Fibroblast of the aortic adventitia (primary cell): ENCODE measurements at regions not wholly inside any gene's neighbourhood (a gene's known extent, or its start where the extent isn't known, plus 50 kb on each side); places are given as distances from the start of the nearest gene placed in this dataset.

Source experiments
- DNase-seq: peaks from one replicate; pipeline ENCODE4 v3.0.0-alpha.2; 2010; ENCODE audit warnings: low read depth
- H3K4me3 ChIP-seq: 2 replicates; pipeline ENCODE4 v1.5.1; 2011; ENCODE audit warnings: low read depth, mild to moderate bottlenecking, control low read depth, low read length, moderate library complexity
- TF ChIP-seq, protein P1 (sequence below): IDR thresholded peaks from 2 replicates; pipeline ENCODE4 v1.5.1; 2011; ENCODE audit warnings: mild to moderate bottlenecking, low read length, control low read depth, inconsistent platforms; ENCODE audit not compliant: insufficient read depth

DNA sequence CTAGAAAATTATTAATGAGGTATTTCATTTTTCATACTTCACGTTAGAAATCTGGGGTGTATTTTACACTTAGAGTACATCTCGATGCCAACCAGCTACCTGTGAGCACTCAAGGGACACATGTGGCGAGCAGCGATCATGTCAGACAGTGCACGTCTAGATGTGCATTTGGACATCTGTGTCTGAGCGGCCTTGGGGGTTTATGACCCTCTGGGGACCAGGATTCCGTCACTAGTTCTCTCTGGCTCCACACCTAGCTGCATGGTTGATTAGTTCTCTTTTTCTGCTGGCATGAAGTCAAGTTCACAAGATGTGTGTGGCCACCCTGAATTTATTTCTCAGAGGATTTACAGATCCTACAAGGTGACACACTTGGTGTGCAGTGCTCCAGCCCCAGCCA is 192.2 kb downstream of the TSN start:
- TF ChIP-seq, protein P1, sequence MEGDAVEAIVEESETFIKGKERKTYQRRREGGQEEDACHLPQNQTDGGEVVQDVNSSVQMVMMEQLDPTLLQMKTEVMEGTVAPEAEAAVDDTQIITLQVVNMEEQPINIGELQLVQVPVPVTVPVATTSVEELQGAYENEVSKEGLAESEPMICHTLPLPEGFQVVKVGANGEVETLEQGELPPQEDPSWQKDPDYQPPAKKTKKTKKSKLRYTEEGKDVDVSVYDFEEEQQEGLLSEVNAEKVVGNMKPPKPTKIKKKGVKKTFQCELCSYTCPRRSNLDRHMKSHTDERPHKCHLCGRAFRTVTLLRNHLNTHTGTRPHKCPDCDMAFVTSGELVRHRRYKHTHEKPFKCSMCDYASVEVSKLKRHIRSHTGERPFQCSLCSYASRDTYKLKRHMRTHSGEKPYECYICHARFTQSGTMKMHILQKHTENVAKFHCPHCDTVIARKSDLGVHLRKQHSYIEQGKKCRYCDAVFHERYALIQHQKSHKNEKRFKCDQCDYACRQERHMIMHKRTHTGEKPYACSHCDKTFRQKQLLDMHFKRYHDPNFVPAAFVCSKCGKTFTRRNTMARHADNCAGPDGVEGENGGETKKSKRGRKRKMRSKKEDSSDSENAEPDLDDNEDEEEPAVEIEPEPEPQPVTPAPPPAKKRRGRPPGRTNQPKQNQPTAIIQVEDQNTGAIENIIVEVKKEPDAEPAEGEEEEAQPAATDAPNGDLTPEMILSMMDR = no peak
- H3K4me3 ChIP-seq = no peak overlapping the region
- DNase-seq = no peak

DNA sequence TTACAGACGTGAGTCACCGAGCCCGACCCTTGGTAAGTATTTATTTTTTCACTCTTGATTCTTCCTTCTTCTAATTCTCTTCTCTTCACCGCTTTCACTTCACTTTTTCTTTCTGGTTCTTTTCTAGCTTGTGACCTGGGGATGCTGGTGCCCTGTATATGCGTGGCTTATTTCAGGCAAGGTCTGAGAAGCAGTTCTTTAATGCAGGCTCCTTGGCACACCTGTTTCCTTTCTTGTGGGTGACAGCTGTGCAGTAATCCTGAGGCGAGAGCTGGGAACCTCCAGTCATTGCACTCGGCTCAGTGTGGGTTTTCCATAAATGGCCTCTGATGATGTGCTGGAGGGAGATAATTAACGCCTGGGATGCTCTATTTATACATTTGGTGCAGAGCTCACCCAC is 193.8 kb downstream of the TSN start:
- no peak overlapping the region for H3K4me3 ChIP-seq
- TF ChIP-seq, protein P1 = no peak
- DNase-seq = no peak

DNA sequence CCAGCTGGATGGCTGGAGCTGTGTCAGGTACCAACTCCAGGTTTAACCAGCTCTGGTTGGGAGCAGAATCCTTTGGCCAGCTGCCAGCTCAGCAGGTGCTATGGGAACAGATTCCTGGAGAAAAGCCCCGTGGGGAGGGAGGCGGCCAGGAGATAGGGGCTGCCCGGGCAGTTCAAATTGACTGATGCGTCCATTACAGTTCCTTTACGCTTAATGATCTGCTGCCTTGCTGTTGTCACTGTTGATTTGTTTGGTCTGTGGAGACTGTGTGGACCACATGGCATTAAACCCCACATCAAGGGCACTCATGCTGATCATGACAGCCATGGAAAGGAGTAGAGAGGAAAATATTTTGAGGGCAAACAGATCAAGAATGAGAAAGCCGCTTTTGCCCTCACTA is 200.0 kb downstream of the TSN start:
- H3K4me3 ChIP-seq = no peak overlapping the region
- DNase-seq = no peak
- TF ChIP-seq, protein P1 = no peak

DNA sequence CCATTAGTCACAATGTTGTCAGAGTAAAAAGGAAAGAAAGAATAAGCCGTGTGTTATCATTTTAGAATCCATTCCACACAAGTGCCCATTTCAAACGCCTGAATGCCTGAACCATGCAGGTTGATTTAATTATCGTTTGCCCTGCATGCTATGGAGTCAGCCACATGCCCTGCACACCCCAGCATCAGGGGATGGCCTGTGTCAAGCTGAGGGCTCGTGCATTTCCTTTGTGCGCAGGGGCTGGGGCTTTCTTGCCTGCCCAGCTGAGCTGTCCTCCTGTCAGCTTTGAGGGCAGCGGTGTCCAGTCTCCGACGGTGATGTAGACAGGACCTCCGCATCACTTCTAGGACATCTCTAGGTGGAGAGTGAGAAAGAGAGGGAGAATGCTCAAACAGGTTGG is 200.4 kb downstream of the TSN start:
- DNase-seq = no peak
- H3K4me3 ChIP-seq = no peak overlapping the region
- TF ChIP-seq, protein P1 = no peak

DNA sequence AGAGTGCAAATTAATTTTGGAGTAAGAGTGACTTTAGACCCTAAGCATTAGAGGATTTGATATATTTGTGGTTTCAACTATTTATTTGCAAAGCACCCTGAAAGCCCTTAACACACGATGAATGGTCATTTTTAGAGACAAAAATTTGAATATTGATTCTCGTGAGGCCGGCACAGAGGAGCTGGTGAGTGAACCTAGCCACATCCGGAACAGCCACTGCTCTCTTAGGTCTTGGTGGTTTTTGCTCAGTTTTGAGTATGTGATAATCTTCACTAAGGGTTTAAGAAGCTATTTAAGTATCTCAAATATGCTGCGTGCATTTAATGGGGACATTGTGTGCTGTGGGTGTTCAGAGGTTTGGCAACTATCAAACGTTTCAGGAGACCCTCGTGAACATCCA is 204.8 kb downstream of the TSN start:
- H3K4me3 ChIP-seq = no peak overlapping the region
- DNase-seq = no peak
- TF ChIP-seq, protein P1 = no peak

DNA sequence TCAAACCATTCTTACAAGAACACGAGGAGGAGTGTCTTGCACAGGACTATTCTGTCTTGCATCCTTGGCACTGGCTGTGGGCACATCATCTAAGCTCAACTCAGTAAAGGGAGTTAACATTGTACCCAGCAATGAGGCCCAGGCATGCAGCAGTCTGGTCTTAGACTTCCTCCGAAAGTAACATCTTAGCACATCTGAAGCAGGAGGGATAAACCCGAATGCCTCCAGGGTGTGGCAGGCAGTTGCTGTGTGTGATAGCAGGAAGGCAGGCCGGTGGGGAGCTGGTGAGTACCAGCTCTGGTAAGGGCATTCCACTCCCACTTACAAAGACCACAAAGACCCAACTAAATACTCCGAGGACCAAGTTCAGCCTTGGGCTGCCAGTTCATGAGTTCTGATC is 206.3 kb downstream of the TSN start:
- H3K4me3 ChIP-seq = no peak overlapping the region
- no peak for DNase-seq
- TF ChIP-seq, protein P1 = no peak

DNA sequence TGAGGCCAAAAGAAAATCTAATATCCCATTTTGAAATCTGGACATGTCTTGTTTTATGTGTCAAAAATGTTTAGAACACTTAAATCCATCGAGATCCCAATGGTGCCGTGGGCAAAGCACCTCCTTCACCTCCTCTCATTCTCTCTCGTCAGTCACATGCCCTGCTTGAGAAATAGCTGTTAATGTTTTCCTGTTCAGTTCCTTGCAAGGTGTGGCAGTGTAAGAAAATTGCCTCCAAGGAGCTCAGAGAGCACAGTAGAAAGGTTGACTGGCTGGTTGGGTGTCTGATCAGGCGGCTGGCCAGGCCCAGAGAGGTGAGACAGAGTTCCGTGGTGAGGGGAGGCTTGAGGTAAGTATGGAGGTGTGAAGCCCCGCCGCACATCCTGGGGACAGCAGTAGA is 210.2 kb downstream of the TSN start:
- H3K4me3 ChIP-seq = no peak overlapping the region
- TF ChIP-seq, protein P1 = no peak
- no peak for DNase-seq
